ENCODE measurements at regions not wholly inside any gene's neighbourhood (a gene's known extent, or its start where the extent isn't known, plus 50 kb on each side); places are given as distances from the start of the nearest gene placed in this dataset.

DNA sequence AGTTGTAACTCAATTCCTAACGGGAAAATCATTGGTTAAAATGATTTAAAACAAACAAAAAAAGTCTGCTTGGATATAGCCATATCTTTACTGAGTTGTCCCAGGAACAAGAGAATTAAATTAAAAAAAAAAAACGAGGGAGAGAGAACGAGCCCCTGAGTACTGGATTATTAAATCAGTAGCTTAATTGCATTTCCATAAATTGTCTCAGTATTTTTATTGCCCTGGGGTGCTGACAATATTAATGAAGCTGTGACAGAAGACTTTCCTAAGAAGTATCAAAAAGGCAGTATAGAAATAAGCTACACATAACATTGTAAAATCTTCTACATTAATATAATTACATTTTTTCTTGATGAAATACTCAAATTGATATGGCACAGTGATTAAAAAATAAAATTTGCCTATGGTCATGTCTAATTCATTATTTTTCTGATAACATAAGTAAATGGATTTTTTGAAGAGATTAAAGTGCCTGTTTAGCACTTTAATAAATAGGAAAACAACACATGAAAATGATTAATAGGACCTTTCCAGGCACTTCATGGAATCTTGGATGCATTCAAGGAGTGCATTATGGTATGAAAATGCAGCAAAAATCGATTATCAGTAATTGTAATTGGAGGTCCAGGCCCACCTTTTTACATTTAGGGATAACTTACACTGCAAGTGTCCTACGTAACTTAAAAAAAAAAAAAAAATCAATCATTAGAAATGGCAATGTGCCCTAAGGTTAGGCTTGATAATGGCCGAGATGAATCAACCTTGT, 2233.4 kb downstream of the ARAP2 start:
- TF ChIP-seq, protein P1, sequence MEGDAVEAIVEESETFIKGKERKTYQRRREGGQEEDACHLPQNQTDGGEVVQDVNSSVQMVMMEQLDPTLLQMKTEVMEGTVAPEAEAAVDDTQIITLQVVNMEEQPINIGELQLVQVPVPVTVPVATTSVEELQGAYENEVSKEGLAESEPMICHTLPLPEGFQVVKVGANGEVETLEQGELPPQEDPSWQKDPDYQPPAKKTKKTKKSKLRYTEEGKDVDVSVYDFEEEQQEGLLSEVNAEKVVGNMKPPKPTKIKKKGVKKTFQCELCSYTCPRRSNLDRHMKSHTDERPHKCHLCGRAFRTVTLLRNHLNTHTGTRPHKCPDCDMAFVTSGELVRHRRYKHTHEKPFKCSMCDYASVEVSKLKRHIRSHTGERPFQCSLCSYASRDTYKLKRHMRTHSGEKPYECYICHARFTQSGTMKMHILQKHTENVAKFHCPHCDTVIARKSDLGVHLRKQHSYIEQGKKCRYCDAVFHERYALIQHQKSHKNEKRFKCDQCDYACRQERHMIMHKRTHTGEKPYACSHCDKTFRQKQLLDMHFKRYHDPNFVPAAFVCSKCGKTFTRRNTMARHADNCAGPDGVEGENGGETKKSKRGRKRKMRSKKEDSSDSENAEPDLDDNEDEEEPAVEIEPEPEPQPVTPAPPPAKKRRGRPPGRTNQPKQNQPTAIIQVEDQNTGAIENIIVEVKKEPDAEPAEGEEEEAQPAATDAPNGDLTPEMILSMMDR (conservative IDR thresholded peaks at IDR 0.05; ENCODE audit: low read depth, low read length): no peak
- no peak for TF ChIP-seq EZH2 (IDR thresholded peaks at IDR 0.05; ENCODE audit: low read length, unreplicated experiment)
- no peak for TF ChIP-seq EZH2phosphoT487 (IDR thresholded peaks at IDR 0.05; ENCODE audit: borderline replicate concordance, low read length)
